Natural killer cell (primary cell): ENCODE measurements at regions not wholly inside any gene's neighbourhood (a gene's known extent, or its start where the extent isn't known, plus 50 kb on each side); places are given as distances from the start of the nearest gene placed in this dataset.

Experiments used
- ATAC-seq, 3 donors: fragments of 150-1000 bp in 2 of 3; fragments of 200-7000 bp in 1 of 3; cut with Tn5 transposase; 1 replicate in 1 of 3; 2 replicates in 2 of 3; pipeline ENCODE4 v1.10.0; 2021; ENCODE audit warnings: mild to moderate bottlenecking in 2 of 3, moderate library complexity in 2 of 3
- DNase-seq, 2 donors: peaks; one replicate each; pipeline versions ENCODE4 v3.0.0 to v3.0.0-alpha.2; 2013 to 2021; ENCODE audit warnings: mixed read lengths in 1 of 2
- H3K27ac ChIP-seq: one replicate; pipeline ENCODE4 v1.5.1; 2013; ENCODE audit warnings: mild to moderate bottlenecking, low read length
- H3K27me3 ChIP-seq: one replicate; pipeline ENCODE4 v1.6.1; 2013; ENCODE audit warnings: low read length; ENCODE audit not compliant: control insufficient read depth, insufficient read depth
- H3K36me3 ChIP-seq: one replicate; pipeline ENCODE4 v1.6.1; 2013; ENCODE audit warnings: low read length; ENCODE audit not compliant: control insufficient read depth, insufficient read depth
- H3K4me1 ChIP-seq: one replicate; pipeline ENCODE4 v1.6.1; 2013; ENCODE audit warnings: low read length; ENCODE audit not compliant: control insufficient read depth, insufficient read depth
- H3K4me3 ChIP-seq: one replicate; pipeline ENCODE4 v1.5.1; 2013; ENCODE audit warnings: low read length
- H3K9me3 ChIP-seq: one replicate; pipeline ENCODE4 v1.6.1; 2013; ENCODE audit warnings: low read length; ENCODE audit not compliant: control insufficient read depth, insufficient read depth
- H3K27ac Mint-ChIP-seq, 2 donors: one replicate each; pipeline ENCODE4 v1.8.0; 2022; ENCODE audit warnings: mild to moderate bottlenecking in 2 of 2, mixed read lengths in 2 of 2, moderate library complexity in 1 of 2
- H3K27me3 Mint-ChIP-seq, 2 donors: one replicate each; pipeline ENCODE4 v1.8.0; 2022; ENCODE audit warnings: low read depth in 2 of 2, mixed read lengths in 2 of 2
- H3K36me3 Mint-ChIP-seq: one replicate; pipeline ENCODE4 v1.8.0; 2022; ENCODE audit warnings: mixed read lengths
- H3K4me1 Mint-ChIP-seq, 2 donors: one replicate each; pipeline ENCODE4 v1.8.0; 2022; ENCODE audit warnings: mixed read lengths in 2 of 2
- H3K4me3 Mint-ChIP-seq: one replicate; pipeline ENCODE4 v1.8.0; 2022; ENCODE audit warnings: mild to moderate bottlenecking, moderate library complexity, mixed read lengths
- H3K9me3 Mint-ChIP-seq, 2 donors: one replicate each; pipeline ENCODE4 v1.8.0; 2022; ENCODE audit warnings: mixed read lengths in 2 of 2
- WGBS: methylation state at CpG from one replicate; pipeline ENCODE4 v1.1.7; 2013; ENCODE audit warnings: missing lambda C conversion rate; ENCODE audit not compliant: insufficient coverage; 5-methylcytosine and 5-hydroxymethylcytosine counted together
- intact Hi-C: fragments of 100-400 bp; cut with micrococcal nuclease; formaldehyde crosslinking; loops from one replicate; pipeline ENCODE4 v1.14.2; 2022
- TF ChIP-seq, protein P1 (sequence below): fragments of 200-600 bp; IDR thresholded peaks from one replicate; pipeline ENCODE4 v1.8.0; 2022; ENCODE audit warnings: antibody characterized with exemption

DNA sequence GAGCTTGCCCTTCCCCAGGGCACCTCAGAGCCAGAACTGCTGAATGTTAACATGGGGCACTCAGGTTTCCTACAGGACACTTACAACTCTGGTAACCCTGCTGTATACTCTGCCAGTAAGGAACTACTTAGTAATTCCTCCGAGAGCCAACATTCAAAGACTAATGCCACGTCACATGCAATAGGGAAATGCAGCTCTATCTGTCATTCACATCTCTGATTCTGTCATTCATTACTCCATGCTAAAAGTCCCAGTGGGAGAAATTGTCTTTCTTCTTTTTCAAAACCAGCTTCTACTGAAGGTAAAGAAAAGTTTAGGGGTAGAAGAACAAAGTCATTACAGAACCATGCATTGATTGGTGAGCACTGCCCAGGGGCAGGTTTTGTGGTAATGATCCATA is 189.2 kb downstream of the DAD1 start:
- H3K4me1 ChIP-seq, result no peaks in the 10 kb centered on the region
- H3K9me3 Mint-ChIP-seq, result no peaks in the 10 kb centered on the region
- H3K27me3 ChIP-seq, result no peaks in the 10 kb centered on the region
- WGBS, result 100% methylated on average over 2 of the region's 2 CpGs
- ATAC-seq, result no peak
- H3K27me3 Mint-ChIP-seq, result no peaks in the 10 kb centered on the region
- no peak overlapping the region for H3K4me3 ChIP-seq
- no peaks in the 10 kb centered on the region for H3K9me3 ChIP-seq
- intact Hi-C loops, result no loop called here
- H3K4me3 Mint-ChIP-seq, result no peak overlapping the region
- DNase-seq, result no peak
- H3K27ac ChIP-seq, result no peak overlapping the region
- TF ChIP-seq, protein P1, sequence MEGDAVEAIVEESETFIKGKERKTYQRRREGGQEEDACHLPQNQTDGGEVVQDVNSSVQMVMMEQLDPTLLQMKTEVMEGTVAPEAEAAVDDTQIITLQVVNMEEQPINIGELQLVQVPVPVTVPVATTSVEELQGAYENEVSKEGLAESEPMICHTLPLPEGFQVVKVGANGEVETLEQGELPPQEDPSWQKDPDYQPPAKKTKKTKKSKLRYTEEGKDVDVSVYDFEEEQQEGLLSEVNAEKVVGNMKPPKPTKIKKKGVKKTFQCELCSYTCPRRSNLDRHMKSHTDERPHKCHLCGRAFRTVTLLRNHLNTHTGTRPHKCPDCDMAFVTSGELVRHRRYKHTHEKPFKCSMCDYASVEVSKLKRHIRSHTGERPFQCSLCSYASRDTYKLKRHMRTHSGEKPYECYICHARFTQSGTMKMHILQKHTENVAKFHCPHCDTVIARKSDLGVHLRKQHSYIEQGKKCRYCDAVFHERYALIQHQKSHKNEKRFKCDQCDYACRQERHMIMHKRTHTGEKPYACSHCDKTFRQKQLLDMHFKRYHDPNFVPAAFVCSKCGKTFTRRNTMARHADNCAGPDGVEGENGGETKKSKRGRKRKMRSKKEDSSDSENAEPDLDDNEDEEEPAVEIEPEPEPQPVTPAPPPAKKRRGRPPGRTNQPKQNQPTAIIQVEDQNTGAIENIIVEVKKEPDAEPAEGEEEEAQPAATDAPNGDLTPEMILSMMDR, result no peak
- H3K36me3 Mint-ChIP-seq, result no peaks in the 10 kb centered on the region
- peaks cover 10% of the 10 kb centered on the region in 2 donors for H3K4me1 Mint-ChIP-seq
- H3K36me3 ChIP-seq, result no peaks in the 10 kb centered on the region
- no peak overlapping the region for H3K27ac Mint-ChIP-seq

DNA sequence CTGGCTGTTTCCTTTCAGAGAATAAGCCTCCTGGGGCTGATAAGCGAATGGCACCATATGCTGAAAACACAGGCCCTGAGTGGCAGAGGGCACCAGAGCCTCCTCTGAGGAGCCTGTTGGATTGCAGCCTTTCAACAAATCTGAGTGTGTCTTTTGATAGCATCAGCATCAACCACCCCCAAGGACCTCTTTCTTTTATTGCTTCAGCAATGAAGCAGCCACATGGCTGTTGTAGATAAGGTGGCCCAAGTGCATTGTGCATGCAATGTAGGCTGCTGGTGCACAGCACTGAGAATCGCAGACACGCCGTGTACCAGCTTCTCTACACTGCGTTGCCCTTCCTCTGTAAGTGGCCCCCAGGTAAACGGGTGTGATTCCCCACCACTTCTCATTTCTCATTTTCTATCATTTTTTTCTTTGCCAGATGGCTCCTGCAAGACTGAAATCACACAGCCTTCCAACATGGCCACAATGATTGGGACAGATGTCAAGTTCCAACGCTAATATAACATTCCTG is 191.7 kb downstream of the DAD1 start:
- H3K36me3 Mint-ChIP-seq, result no peaks in the 10 kb centered on the region
- TF ChIP-seq, protein P1, result no peak

DNA sequence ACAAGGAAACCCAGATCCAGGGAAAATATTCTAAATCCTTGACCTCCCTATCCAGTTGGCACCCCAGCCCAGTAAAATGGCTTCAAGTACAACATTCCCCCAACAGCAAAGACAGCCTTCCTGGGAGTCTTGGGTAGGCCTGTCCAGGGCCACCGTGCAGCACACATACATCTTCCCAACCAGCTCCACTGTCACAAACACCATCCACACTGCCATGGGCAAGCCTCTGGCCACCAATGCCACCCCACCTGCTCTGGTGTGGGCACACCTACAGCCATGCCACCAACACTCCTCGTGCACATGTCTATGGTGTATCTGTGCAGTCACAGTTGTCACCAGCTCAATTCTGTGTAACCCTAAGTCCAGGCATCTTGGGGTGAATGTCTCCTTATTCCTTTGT is 193.2 kb downstream of the DAD1 start:
- Mint-ChIP-seq H3K9me3 (no peaks in the 10 kb centered on the region), H3K36me3 (no peaks in the 10 kb centered on the region), H3K4me3 (no peak overlapping the region), H3K27me3 (no peaks in the 10 kb centered on the region), H3K27ac (no peak overlapping the region), H3K4me1 (peaks cover 37 to 39% of the 10 kb centered on the region in 2 donors)
- Histone ChIP-seq H3K27ac (no peak overlapping the region), H3K4me1 (peaks cover 8% of the 10 kb centered on the region), H3K9me3 (no peaks in the 10 kb centered on the region), H3K27me3 (no peaks in the 10 kb centered on the region), H3K4me3 (no peak overlapping the region), H3K36me3 (no peaks in the 10 kb centered on the region)
- no peak for DNase-seq
- TF ChIP-seq, protein P1, result no peak
- no peak for ATAC-seq
- intact Hi-C loops, result no loop called here
- 100% methylated on average over 2 of the region's 2 CpGs for WGBS

More for the DNA sequence above, 191.7 kb downstream of the DAD1 start:
- intact Hi-C loops, result no loop called here
- H3K36me3 ChIP-seq, result no peaks in the 10 kb centered on the region
- H3K27me3 ChIP-seq, result no peaks in the 10 kb centered on the region
- Mint-ChIP-seq H3K4me3 (no peak overlapping the region), H3K4me1 (peaks cover 26 to 28% of the 10 kb centered on the region in 2 donors), H3K27me3 (no peaks in the 10 kb centered on the region), H3K27ac (no peak overlapping the region), H3K9me3 (no peaks in the 10 kb centered on the region)
- DNase-seq, result no peak
- no peak for ATAC-seq
- H3K4me3 ChIP-seq, result no peak overlapping the region
- H3K9me3 ChIP-seq, result no peaks in the 10 kb centered on the region
- H3K4me1 ChIP-seq, result no peaks in the 10 kb centered on the region
- no peak overlapping the region for H3K27ac ChIP-seq
- 72% methylated on average over 7 of the region's 7 CpGs for WGBS

DNA sequence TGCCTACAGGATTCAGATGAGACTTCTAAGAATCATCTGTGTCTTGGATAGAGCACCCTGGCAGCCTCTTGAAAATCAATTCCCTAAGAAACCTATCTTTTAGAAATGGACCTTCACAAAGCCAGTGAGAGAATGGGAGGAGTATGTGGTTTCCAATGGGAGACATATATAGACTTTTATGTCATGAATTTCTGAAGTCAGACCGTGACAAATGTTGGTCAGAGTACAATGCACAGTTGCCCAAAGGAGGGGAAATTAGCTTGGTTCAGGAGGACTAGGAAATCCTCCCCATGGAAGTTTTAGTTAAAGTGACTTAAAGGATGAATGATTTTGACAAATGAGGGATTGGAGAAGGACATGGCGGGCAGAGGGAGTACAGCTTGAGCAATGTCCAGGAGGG is 194.4 kb downstream of the DAD1 start:
- ATAC-seq (no peak), DNase-seq (no peak)
- no peaks in the 10 kb centered on the region for H3K27me3 Mint-ChIP-seq
- Histone ChIP-seq H3K9me3 (no peaks in the 10 kb centered on the region), H3K4me3 (no peak overlapping the region), H3K27ac (no peak overlapping the region), H3K27me3 (no peaks in the 10 kb centered on the region), H3K36me3 (no peaks in the 10 kb centered on the region), H3K4me1 (peaks cover 8% of the 10 kb centered on the region)
- peak overlapping the region in 1 of 2 donors; percentile 89 for H3K27ac Mint-ChIP-seq
- H3K36me3 Mint-ChIP-seq, result no peaks in the 10 kb centered on the region
- 85% methylated on average over 2 of the region's 2 CpGs for WGBS
- H3K4me1 Mint-ChIP-seq, result peaks cover 48 to 49% of the 10 kb centered on the region in 2 donors
- H3K4me3 Mint-ChIP-seq, result no peak overlapping the region
- H3K9me3 Mint-ChIP-seq, result no peaks in the 10 kb centered on the region
- intact Hi-C loops, result loop anchor here (5.0 kb wide), 1 partner anchor 33 kb away; no protein-coding TSS in a partner anchor
- TF ChIP-seq, protein P1, result no peak
